HG03196 (cell line): ENCODE measurements at regions not wholly inside any gene's neighbourhood (a gene's known extent, or its start where the extent isn't known, plus 50 kb on each side); places are given as distances from the start of the nearest gene placed in this dataset.
"Not testable (repeated sequence)": the region's sequence is repeated elsewhere in the genome, so short reads cannot be mapped to it uniquely, and the experiment has no call there.

ENCODE experiments used
- ATAC-seq: cut with Tn5 transposase; IDR thresholded peaks from one replicate; pipeline ENCODE4 v1.9.1; 2021; ENCODE audit not compliant: unreplicated experiment

GRCh38 chr3:140859592-140860336, 81.9 kb upstream of the SLC25A36 start:
- no peak for ATAC-seq

GRCh38 chr3:140863580-140864009, 78.0 kb upstream of the SLC25A36 start:
- ATAC-seq = peak; percentile 59

- no peak for ATAC-seq
Observed at GRCh38 chr3:140870351-140870750, 71.3 kb upstream of the SLC25A36 start.

- no peak for ATAC-seq
Observed at GRCh38 chr3:140871022-140871421, 70.6 kb upstream of the SLC25A36 start.

GRCh38 chr3:140872165-140872564, 69.5 kb upstream of the SLC25A36 start:
- ATAC-seq = not testable (repeated sequence)

GRCh38 chr3:140883428-140884040, 58.1 kb upstream of the SLC25A36 start:
- no peak for ATAC-seq

GRCh38 chr3:140885697-140886096, 55.9 kb upstream of the SLC25A36 start:
- not testable (repeated sequence) for ATAC-seq
